ENCODE measurements at regions not wholly inside any gene's neighbourhood (a gene's known extent, or its start where the extent isn't known, plus 50 kb on each side); places are given as distances from the start of the nearest gene placed in this dataset.

- in situ Hi-C loops (cut with MboI; ENCODE audit: low sequenced_read_pairs in 4 of 4) (no loop called here), intact Hi-C loops (cut with DNase I; ENCODE audit: low total_unique reads) (no loop called here)
- no peak for TF ChIP-seq CTCF (IDR thresholded peaks at IDR 0.05 in 4 of 5, conservative IDR thresholded peaks at IDR 0.05 in 1 of 5)
- TF ChIP-seq POLR2A (IDR thresholded peaks at IDR 0.05): no peak
- no peaks in the 10 kb centered on the region for H3K9me3 ChIP-seq
- ATAC-seq (no peak), DNase-seq (no peak)
- H3K4me1 ChIP-seq: no peaks in the 10 kb centered on the region
- no peak overlapping the region for H3K4me3 ChIP-seq
- H3K27me3 ChIP-seq: no peaks in the 10 kb centered on the region
- no peaks in the 10 kb centered on the region for H3K36me3 ChIP-seq
- H3K27ac ChIP-seq: no peak overlapping the region
Observed at GRCh38 chr2:240213226-240213475, 72.7 kb upstream of the OTOS start.

- no peaks in the 10 kb centered on the region for H3K36me3 ChIP-seq
- H3K4me3 ChIP-seq: no peak overlapping the region
- no peak for TF ChIP-seq CTCF (IDR thresholded peaks at IDR 0.05 in 4 of 5, conservative IDR thresholded peaks at IDR 0.05 in 1 of 5)
- no peak for TF ChIP-seq POLR2A (IDR thresholded peaks at IDR 0.05)
- no peak for DNase-seq
- H3K9me3 ChIP-seq: no peaks in the 10 kb centered on the region
- in situ Hi-C loops (cut with MboI; ENCODE audit: low sequenced_read_pairs in 4 of 4) (no loop called here), intact Hi-C loops (cut with DNase I; ENCODE audit: low total_unique reads) (no loop called here)
- ATAC-seq: no peak
- no peaks in the 10 kb centered on the region for H3K4me1 ChIP-seq
- no peaks in the 10 kb centered on the region for H3K27me3 ChIP-seq
- no peak overlapping the region for H3K27ac ChIP-seq
Observed at GRCh38 chr2:240213476-240214421, 73.3 kb upstream of the OTOS start.

- DNase-seq: no peak
- in situ Hi-C loops (cut with MboI; ENCODE audit: low sequenced_read_pairs in 4 of 4): no loop called here
- no peak overlapping the region for H3K27ac ChIP-seq
- ATAC-seq: no peak
- H3K36me3 ChIP-seq: no peaks in the 10 kb centered on the region
- intact Hi-C loops (cut with DNase I; ENCODE audit: low total_unique reads): no loop called here
- H3K9me3 ChIP-seq: no peaks in the 10 kb centered on the region
- no peak for TF ChIP-seq CTCF (IDR thresholded peaks at IDR 0.05 in 4 of 5, conservative IDR thresholded peaks at IDR 0.05 in 1 of 5)
- no peak for TF ChIP-seq POLR2A (IDR thresholded peaks at IDR 0.05)
- no peaks in the 10 kb centered on the region for H3K4me1 ChIP-seq
- H3K27me3 ChIP-seq: no peaks in the 10 kb centered on the region
- H3K4me3 ChIP-seq: no peak overlapping the region
Observed at GRCh38 chr2:240214790-240215675, 74.6 kb upstream of the OTOS start.

GRCh38 chr2:240215676-240216051, 75.2 kb upstream of the OTOS start:
- in situ Hi-C loops (cut with MboI; ENCODE audit: low sequenced_read_pairs in 4 of 4): no loop called here
- Histone ChIP-seq H3K27me3 (no peaks in the 10 kb centered on the region), H3K9me3 (no peaks in the 10 kb centered on the region), H3K36me3 (no peaks in the 10 kb centered on the region), H3K4me1 (no peaks in the 10 kb centered on the region), H3K4me3 (no peak overlapping the region), H3K27ac (no peak overlapping the region)
- DNase-seq (no peak), ATAC-seq (no peak)
- intact Hi-C loops (cut with DNase I; ENCODE audit: low total_unique reads): no loop called here
- TF ChIP-seq POLR2A (IDR thresholded peaks at IDR 0.05) (no peak), CTCF (IDR thresholded peaks at IDR 0.05 in 4 of 5, conservative IDR thresholded peaks at IDR 0.05 in 1 of 5) (no peak)

Measured in gastrocnemius medialis (tissue), 4 donors.